ENCODE measurements at regions not wholly inside any gene's neighbourhood (a gene's known extent, or its start where the extent isn't known, plus 50 kb on each side); places are given as distances from the start of the nearest gene placed in this dataset.

DNA sequence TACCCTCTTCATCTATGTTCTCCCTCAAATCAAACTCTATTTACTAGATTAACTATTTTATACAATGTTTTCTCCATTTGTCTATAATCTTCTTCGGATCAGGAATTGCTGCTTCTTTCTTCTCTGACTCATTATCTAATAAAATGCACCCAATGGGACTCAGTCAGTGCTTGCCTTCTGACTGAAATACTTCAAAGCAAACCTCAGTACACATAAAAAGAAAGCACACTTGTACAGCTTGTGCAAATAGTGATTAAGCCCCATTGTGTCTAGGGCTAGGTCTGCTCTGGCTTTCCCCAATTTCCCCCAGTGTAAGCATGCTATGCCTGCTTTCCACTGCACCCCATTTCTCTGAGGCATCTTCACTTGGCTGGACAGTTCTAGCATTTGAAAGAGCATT, 118.6 kb upstream of the C11orf87 start:
- Mint-ChIP-seq H3K27ac (no peak overlapping the region), H3K27me3 (peaks cover 49% of the 10 kb centered on the region), H3K36me3 (ENCODE audit: insufficient read depth) (no peaks in the 10 kb centered on the region), H3K9me3 (ENCODE audit: low read depth) (no peaks in the 10 kb centered on the region), H3K4me3 (ENCODE audit: low read depth) (no peak overlapping the region), H3K4me1 (ENCODE audit: low read depth) (peaks cover 18% of the 10 kb centered on the region)
- DNase-seq (ENCODE audit: low spot score, unreplicated experiment), result no peak
- TF ChIP-seq, protein P1, sequence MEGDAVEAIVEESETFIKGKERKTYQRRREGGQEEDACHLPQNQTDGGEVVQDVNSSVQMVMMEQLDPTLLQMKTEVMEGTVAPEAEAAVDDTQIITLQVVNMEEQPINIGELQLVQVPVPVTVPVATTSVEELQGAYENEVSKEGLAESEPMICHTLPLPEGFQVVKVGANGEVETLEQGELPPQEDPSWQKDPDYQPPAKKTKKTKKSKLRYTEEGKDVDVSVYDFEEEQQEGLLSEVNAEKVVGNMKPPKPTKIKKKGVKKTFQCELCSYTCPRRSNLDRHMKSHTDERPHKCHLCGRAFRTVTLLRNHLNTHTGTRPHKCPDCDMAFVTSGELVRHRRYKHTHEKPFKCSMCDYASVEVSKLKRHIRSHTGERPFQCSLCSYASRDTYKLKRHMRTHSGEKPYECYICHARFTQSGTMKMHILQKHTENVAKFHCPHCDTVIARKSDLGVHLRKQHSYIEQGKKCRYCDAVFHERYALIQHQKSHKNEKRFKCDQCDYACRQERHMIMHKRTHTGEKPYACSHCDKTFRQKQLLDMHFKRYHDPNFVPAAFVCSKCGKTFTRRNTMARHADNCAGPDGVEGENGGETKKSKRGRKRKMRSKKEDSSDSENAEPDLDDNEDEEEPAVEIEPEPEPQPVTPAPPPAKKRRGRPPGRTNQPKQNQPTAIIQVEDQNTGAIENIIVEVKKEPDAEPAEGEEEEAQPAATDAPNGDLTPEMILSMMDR (IDR thresholded peaks at IDR 0.05; ENCODE audit: unreplicated experiment), result no peak

DNA sequence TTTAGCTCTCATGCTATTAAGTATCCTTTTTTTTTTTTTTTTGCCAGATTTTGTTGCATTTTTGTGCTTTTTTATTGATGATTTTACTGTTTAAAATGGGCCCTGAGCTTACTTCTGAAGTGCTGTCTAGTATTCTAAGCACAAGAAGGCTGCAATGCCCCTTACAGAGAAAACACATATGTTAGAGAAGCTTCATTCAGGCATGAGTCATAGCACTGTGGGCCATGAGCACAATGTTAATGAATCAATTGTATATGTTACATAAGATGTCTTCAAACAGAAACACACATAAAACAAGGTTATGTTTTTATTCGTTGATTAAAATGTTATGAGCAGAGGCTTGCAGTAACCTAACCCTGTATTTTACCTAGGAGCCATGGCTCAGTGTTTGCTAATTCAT, 117.8 kb upstream of the C11orf87 start:
- H3K36me3 Mint-ChIP-seq (ENCODE audit: insufficient read depth), result no peaks in the 10 kb centered on the region
- no peak overlapping the region for H3K4me3 Mint-ChIP-seq (ENCODE audit: low read depth)
- peaks cover 46% of the 10 kb centered on the region for H3K27me3 Mint-ChIP-seq
- no peaks in the 10 kb centered on the region for H3K9me3 Mint-ChIP-seq (ENCODE audit: low read depth)
- DNase-seq (ENCODE audit: low spot score, unreplicated experiment), result no peak
- H3K27ac Mint-ChIP-seq, result no peak overlapping the region
- TF ChIP-seq, protein P1 (IDR thresholded peaks at IDR 0.05; ENCODE audit: unreplicated experiment), result no peak
- peaks cover 18% of the 10 kb centered on the region for H3K4me1 Mint-ChIP-seq (ENCODE audit: low read depth)

- Mint-ChIP-seq H3K27ac (no peak overlapping the region), H3K36me3 (ENCODE audit: insufficient read depth) (no peaks in the 10 kb centered on the region), H3K9me3 (ENCODE audit: low read depth) (no peaks in the 10 kb centered on the region), H3K27me3 (peaks cover 41% of the 10 kb centered on the region), H3K4me3 (ENCODE audit: low read depth) (no peak overlapping the region), H3K4me1 (ENCODE audit: low read depth) (peaks cover 18% of the 10 kb centered on the region)
- no peak for DNase-seq (ENCODE audit: low spot score, unreplicated experiment)
- TF ChIP-seq, protein P1 (IDR thresholded peaks at IDR 0.05; ENCODE audit: unreplicated experiment), result no peak
Observed at GRCh38 chr11:109305009-109305408, 117.0 kb upstream of the C11orf87 start.

DNA sequence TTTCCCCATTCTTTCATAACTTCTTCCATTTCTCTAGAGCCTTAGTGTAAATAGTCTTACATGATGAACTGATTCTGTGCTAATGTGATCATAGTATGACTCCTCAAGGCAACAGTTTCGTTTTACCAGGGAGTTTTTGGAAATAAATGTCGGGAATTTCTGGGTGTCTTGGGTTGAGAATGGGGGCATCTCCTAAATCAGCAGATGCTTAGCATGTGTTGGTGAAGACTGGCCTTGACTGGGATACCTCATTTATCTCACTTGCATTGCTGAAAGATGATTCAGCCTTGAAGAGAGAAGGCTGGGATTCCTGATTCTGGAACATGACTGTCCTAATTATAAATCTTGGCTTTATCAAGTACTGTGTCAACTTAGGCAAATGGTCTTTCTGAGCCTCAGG, 115.7 kb upstream of the C11orf87 start:
- DNase-seq (ENCODE audit: low spot score, unreplicated experiment), result no peak
- Mint-ChIP-seq H3K4me3 (ENCODE audit: low read depth) (no peak overlapping the region), H3K4me1 (ENCODE audit: low read depth) (peaks cover 18% of the 10 kb centered on the region), H3K9me3 (ENCODE audit: low read depth) (no peaks in the 10 kb centered on the region), H3K27me3 (peaks cover 34% of the 10 kb centered on the region), H3K27ac (no peak overlapping the region), H3K36me3 (ENCODE audit: insufficient read depth) (no peaks in the 10 kb centered on the region)
- TF ChIP-seq, protein P1 (IDR thresholded peaks at IDR 0.05; ENCODE audit: unreplicated experiment), result no peak

DNA sequence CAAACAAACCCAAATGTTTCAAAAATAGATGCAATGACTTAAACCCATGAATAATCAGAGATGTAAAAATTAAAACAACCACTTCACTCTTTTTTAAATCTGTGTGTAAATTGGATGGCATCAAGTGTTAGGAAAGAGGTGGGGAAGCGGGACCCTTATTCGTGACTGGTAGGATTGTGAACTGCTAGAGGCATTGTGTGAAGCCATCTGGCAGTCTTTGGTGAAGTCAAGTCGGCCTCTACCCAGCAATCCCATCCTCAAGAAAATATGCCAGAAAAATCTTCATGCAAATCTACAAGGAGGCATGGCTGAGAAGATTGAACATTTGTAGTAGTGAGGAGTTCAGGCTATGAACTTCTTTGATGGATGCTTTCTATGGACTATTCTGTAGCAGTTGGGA, 114.6 kb upstream of the C11orf87 start:
- Mint-ChIP-seq H3K36me3 (ENCODE audit: insufficient read depth) (no peaks in the 10 kb centered on the region), H3K27ac (no peak overlapping the region), H3K4me1 (ENCODE audit: low read depth) (peaks cover 16% of the 10 kb centered on the region), H3K4me3 (ENCODE audit: low read depth) (no peak overlapping the region), H3K9me3 (ENCODE audit: low read depth) (no peaks in the 10 kb centered on the region), H3K27me3 (peaks cover 28% of the 10 kb centered on the region)
- DNase-seq (ENCODE audit: low spot score, unreplicated experiment), result no peak
- TF ChIP-seq, protein P1 (IDR thresholded peaks at IDR 0.05; ENCODE audit: unreplicated experiment), result no peak

Data from progenitor cell of endocrine pancreas (in vitro differentiated cells).